ENCODE measurements at regions not wholly inside any gene's neighbourhood (a gene's known extent, or its start where the extent isn't known, plus 50 kb on each side); places are given as distances from the start of the nearest gene placed in this dataset.

GRCh38 chr2:224137208-224137607 is 98.1 kb upstream of the SERPINE2 start:
- no peak for DNase-seq
- Histone ChIP-seq H3K23ac (ENCODE audit: low read length) (no peak overlapping the region), H3K27ac (ENCODE audit: low read depth, low read length) (no peak overlapping the region), H3K79me1 (ENCODE audit: low read length) (no peaks in the 10 kb centered on the region), H4K5ac (ENCODE audit: low read length) (no peak overlapping the region), H2BK5ac (ENCODE audit: low read length) (no peak overlapping the region), H3K36me3 (ENCODE audit: control insufficient read depth, insufficient read depth, low read length) (no peaks in the 10 kb centered on the region), H3K9ac (ENCODE audit: low read length) (no peak overlapping the region), H3K4ac (ENCODE audit: low read depth, low read length) (no peak overlapping the region), H3K4me3 (ENCODE audit: low read length) (no peak overlapping the region), H3K4me1 (ENCODE audit: control insufficient read depth, low read depth, low read length) (no peaks in the 10 kb centered on the region), H3K56ac (ENCODE audit: low read length) (no peak overlapping the region), H3K79me2 (ENCODE audit: control insufficient read depth, insufficient read depth, low read length) (no peaks in the 10 kb centered on the region), H4K8ac (ENCODE audit: low read depth, low read length) (no peak overlapping the region), H3K4me2 (ENCODE audit: low read length) (no peak overlapping the region), H2BK120ac (ENCODE audit: low read depth, low read length) (no peak overlapping the region), H2AK5ac (ENCODE audit: low read length) (no peak overlapping the region), H2BK15ac (replicated peaks; ENCODE audit: low read depth) (no peak overlapping the region), H3K27me3 (ENCODE audit: insufficient read depth, low read length, poor library complexity) (no peaks in the 10 kb centered on the region), H3K18ac (ENCODE audit: low read length) (no peak overlapping the region)
- no CpG with 5 or more reads among the region's 1 CpG for whole genome bisulfite sequencing (ENCODE audit: extremely low coverage, insufficient coverage, low lambda C conversion rate)

GRCh38 chr2:224136396-224136795 is 97.3 kb upstream of the SERPINE2 start:
- H3K4me3 ChIP-seq (ENCODE audit: low read length): no peak overlapping the region
- no peak overlapping the region for H3K4ac ChIP-seq (ENCODE audit: low read depth, low read length)
- no peak overlapping the region for H2BK120ac ChIP-seq (ENCODE audit: low read depth, low read length)
- no peaks in the 10 kb centered on the region for H3K27me3 ChIP-seq (ENCODE audit: insufficient read depth, low read length, poor library complexity)
- no peak overlapping the region for H3K27ac ChIP-seq (ENCODE audit: low read depth, low read length)
- H2BK15ac ChIP-seq (replicated peaks; ENCODE audit: low read depth): no peak overlapping the region
- H2AK5ac ChIP-seq (ENCODE audit: low read length): no peak overlapping the region
- H3K4me1 ChIP-seq (ENCODE audit: control insufficient read depth, low read depth, low read length): no peaks in the 10 kb centered on the region
- H3K79me1 ChIP-seq (ENCODE audit: low read length): no peaks in the 10 kb centered on the region
- no peak overlapping the region for H3K23ac ChIP-seq (ENCODE audit: low read length)
- no peak overlapping the region for H4K8ac ChIP-seq (ENCODE audit: low read depth, low read length)
- H3K79me2 ChIP-seq (ENCODE audit: control insufficient read depth, insufficient read depth, low read length): no peaks in the 10 kb centered on the region
- no peak overlapping the region for H3K18ac ChIP-seq (ENCODE audit: low read length)
- no peak overlapping the region for H3K4me2 ChIP-seq (ENCODE audit: low read length)
- no peak for DNase-seq
- no peak overlapping the region for H4K5ac ChIP-seq (ENCODE audit: low read length)
- H3K9ac ChIP-seq (ENCODE audit: low read length): no peak overlapping the region
- no peaks in the 10 kb centered on the region for H3K36me3 ChIP-seq (ENCODE audit: control insufficient read depth, insufficient read depth, low read length)
- WGBS (ENCODE audit: extremely low coverage, insufficient coverage, low lambda C conversion rate): no CpG with 5 or more reads among the region's 4 CpGs
- no peak overlapping the region for H3K56ac ChIP-seq (ENCODE audit: low read length)
- H2BK5ac ChIP-seq (ENCODE audit: low read length): no peak overlapping the region

- H4K5ac ChIP-seq (ENCODE audit: low read length): no peak overlapping the region
- no peak overlapping the region for H2AK5ac ChIP-seq (ENCODE audit: low read length)
- H3K4me2 ChIP-seq (ENCODE audit: low read length): no peak overlapping the region
- no peak overlapping the region for H3K9ac ChIP-seq (ENCODE audit: low read length)
- H3K27ac ChIP-seq (ENCODE audit: low read depth, low read length): no peak overlapping the region
- no peak overlapping the region for H2BK120ac ChIP-seq (ENCODE audit: low read depth, low read length)
- WGBS (ENCODE audit: extremely low coverage, insufficient coverage, low lambda C conversion rate): no CpG with 5 or more reads among the region's 5 CpGs
- H3K36me3 ChIP-seq (ENCODE audit: control insufficient read depth, insufficient read depth, low read length): no peaks in the 10 kb centered on the region
- H3K4me3 ChIP-seq (ENCODE audit: low read length): no peak overlapping the region
- no peak overlapping the region for H3K4ac ChIP-seq (ENCODE audit: low read depth, low read length)
- no peak overlapping the region for H2BK5ac ChIP-seq (ENCODE audit: low read length)
- no peaks in the 10 kb centered on the region for H3K79me1 ChIP-seq (ENCODE audit: low read length)
- no peak for DNase-seq
- H4K8ac ChIP-seq (ENCODE audit: low read depth, low read length): no peak overlapping the region
- H3K56ac ChIP-seq (ENCODE audit: low read length): no peak overlapping the region
- no peak overlapping the region for H2BK15ac ChIP-seq (replicated peaks; ENCODE audit: low read depth)
- H3K79me2 ChIP-seq (ENCODE audit: control insufficient read depth, insufficient read depth, low read length): no peaks in the 10 kb centered on the region
- no peaks in the 10 kb centered on the region for H3K27me3 ChIP-seq (ENCODE audit: insufficient read depth, low read length, poor library complexity)
- H3K4me1 ChIP-seq (ENCODE audit: control insufficient read depth, low read depth, low read length): no peaks in the 10 kb centered on the region
- H3K18ac ChIP-seq (ENCODE audit: low read length): no peak overlapping the region
- H3K23ac ChIP-seq (ENCODE audit: low read length): no peak overlapping the region
Measured at GRCh38 chr2:224135881-224136280, 96.8 kb upstream of the SERPINE2 start.

GRCh38 chr2:224134003-224134734 is 95.1 kb upstream of the SERPINE2 start:
- Histone ChIP-seq H3K56ac (ENCODE audit: low read length) (no peak overlapping the region), H3K4me3 (ENCODE audit: low read length) (no peak overlapping the region), H4K5ac (ENCODE audit: low read length) (no peak overlapping the region), H2BK15ac (replicated peaks; ENCODE audit: low read depth) (no peak overlapping the region), H3K9ac (ENCODE audit: low read length) (no peak overlapping the region), H3K79me2 (ENCODE audit: control insufficient read depth, insufficient read depth, low read length) (no peaks in the 10 kb centered on the region), H2BK5ac (ENCODE audit: low read length) (no peak overlapping the region), H3K36me3 (ENCODE audit: control insufficient read depth, insufficient read depth, low read length) (no peaks in the 10 kb centered on the region), H4K8ac (ENCODE audit: low read depth, low read length) (no peak overlapping the region), H3K27ac (ENCODE audit: low read depth, low read length) (no peak overlapping the region), H3K27me3 (ENCODE audit: insufficient read depth, low read length, poor library complexity) (no peaks in the 10 kb centered on the region), H3K4ac (ENCODE audit: low read depth, low read length) (no peak overlapping the region), H3K18ac (ENCODE audit: low read length) (no peak overlapping the region), H3K23ac (ENCODE audit: low read length) (no peak overlapping the region), H2AK5ac (ENCODE audit: low read length) (no peak overlapping the region), H3K4me2 (ENCODE audit: low read length) (no peak overlapping the region), H2BK120ac (ENCODE audit: low read depth, low read length) (no peak overlapping the region), H3K79me1 (ENCODE audit: low read length) (no peaks in the 10 kb centered on the region), H3K4me1 (ENCODE audit: control insufficient read depth, low read depth, low read length) (no peaks in the 10 kb centered on the region)
- no CpG with 5 or more reads among the region's 4 CpGs for WGBS (ENCODE audit: extremely low coverage, insufficient coverage, low lambda C conversion rate)
- DNase-seq: peak; percentile 40

GRCh38 chr2:224133387-224133786 is 94.3 kb upstream of the SERPINE2 start:
- H3K79me1 ChIP-seq (ENCODE audit: low read length): no peaks in the 10 kb centered on the region
- no peak overlapping the region for H3K23ac ChIP-seq (ENCODE audit: low read length)
- no peak for DNase-seq
- H2AK5ac ChIP-seq (ENCODE audit: low read length): no peak overlapping the region
- H3K56ac ChIP-seq (ENCODE audit: low read length): no peak overlapping the region
- no peak overlapping the region for H2BK5ac ChIP-seq (ENCODE audit: low read length)
- H3K4me3 ChIP-seq (ENCODE audit: low read length): no peak overlapping the region
- no peak overlapping the region for H2BK15ac ChIP-seq (replicated peaks; ENCODE audit: low read depth)
- H3K18ac ChIP-seq (ENCODE audit: low read length): no peak overlapping the region
- no peak overlapping the region for H3K27ac ChIP-seq (ENCODE audit: low read depth, low read length)
- H3K4ac ChIP-seq (ENCODE audit: low read depth, low read length): no peak overlapping the region
- H3K36me3 ChIP-seq (ENCODE audit: control insufficient read depth, insufficient read depth, low read length): no peaks in the 10 kb centered on the region
- no peak overlapping the region for H2BK120ac ChIP-seq (ENCODE audit: low read depth, low read length)
- H3K27me3 ChIP-seq (ENCODE audit: insufficient read depth, low read length, poor library complexity): no peaks in the 10 kb centered on the region
- H3K79me2 ChIP-seq (ENCODE audit: control insufficient read depth, insufficient read depth, low read length): no peaks in the 10 kb centered on the region
- no CpG with 5 or more reads among the region's 4 CpGs for WGBS (ENCODE audit: extremely low coverage, insufficient coverage, low lambda C conversion rate)
- no peak overlapping the region for H4K8ac ChIP-seq (ENCODE audit: low read depth, low read length)
- no peaks in the 10 kb centered on the region for H3K4me1 ChIP-seq (ENCODE audit: control insufficient read depth, low read depth, low read length)
- H4K5ac ChIP-seq (ENCODE audit: low read length): no peak overlapping the region
- H3K4me2 ChIP-seq (ENCODE audit: low read length): no peak overlapping the region
- H3K9ac ChIP-seq (ENCODE audit: low read length): no peak overlapping the region
